ENCODE measurements at regions not wholly inside any gene's neighbourhood (a gene's known extent, or its start where the extent isn't known, plus 50 kb on each side); places are given as distances from the start of the nearest gene placed in this dataset.

DNA sequence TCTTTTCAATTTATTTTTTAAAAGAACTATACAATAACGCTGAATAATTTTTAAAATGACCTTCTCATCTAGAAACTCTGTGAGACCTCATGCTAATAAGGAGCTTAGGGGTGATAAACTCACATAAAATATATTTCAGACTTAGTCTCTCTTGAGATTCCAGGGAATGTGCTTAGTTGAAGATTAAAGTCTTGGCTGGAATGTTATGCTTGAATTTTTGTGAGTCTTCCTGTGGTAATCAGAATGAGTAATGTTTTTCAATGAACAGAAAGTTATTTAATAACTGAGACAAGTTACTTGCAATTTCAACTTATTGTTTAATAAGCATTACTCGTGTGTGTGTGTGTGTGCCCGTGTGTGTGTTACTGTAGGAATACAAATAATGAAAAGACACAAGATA, 379.9 kb upstream of the EPHA7 start:
- Histone ChIP-seq H3K9me3 (replicated peaks; ENCODE audit: low read length) (no peaks in the 10 kb centered on the region), H3K4me2 (ENCODE audit: low read length) (peak overlapping the region; percentile 63), H3K36me3 (ENCODE audit: insufficient read depth, low read length) (no peaks in the 10 kb centered on the region), H3K4me1 (ENCODE audit: control insufficient read depth, insufficient read depth, low read length) (peaks cover 35% of the 10 kb centered on the region), H3K27me3 (ENCODE audit: control insufficient read depth, insufficient read depth, low read length) (no peaks in the 10 kb centered on the region), H3K4me3 (ENCODE audit: low read length) (no peak overlapping the region), H3K9ac (ENCODE audit: low read depth, low read length) (peak overlapping the region; percentile 53)

DNA sequence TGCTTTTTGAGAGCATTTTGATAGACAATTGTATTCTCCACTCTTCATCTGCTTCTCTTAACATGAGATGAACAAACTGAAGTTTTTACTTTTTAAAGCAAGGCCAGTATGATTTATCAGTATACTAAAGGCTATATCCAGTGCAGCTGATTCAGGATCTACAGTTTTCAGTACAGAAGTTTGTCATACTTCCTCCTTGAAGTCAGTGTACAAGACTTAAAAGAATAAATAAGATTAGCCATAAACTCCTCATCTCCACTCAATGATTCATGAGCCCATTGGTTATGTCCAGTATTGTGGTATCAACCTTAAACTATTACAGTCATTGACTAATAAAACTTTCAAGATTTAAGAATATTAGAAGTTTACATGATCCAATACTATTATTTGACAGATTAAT, 374.8 kb upstream of the EPHA7 start:
- H3K4me2 ChIP-seq (ENCODE audit: low read length): no peak overlapping the region
- H3K27me3 ChIP-seq (ENCODE audit: control insufficient read depth, insufficient read depth, low read length): no peaks in the 10 kb centered on the region
- H3K9me3 ChIP-seq (replicated peaks; ENCODE audit: low read length): no peaks in the 10 kb centered on the region
- H3K9ac ChIP-seq (ENCODE audit: low read depth, low read length): peak overlapping the region; percentile 35
- peaks cover 74% of the 10 kb centered on the region for H3K4me1 ChIP-seq (ENCODE audit: control insufficient read depth, insufficient read depth, low read length)
- no peaks in the 10 kb centered on the region for H3K36me3 ChIP-seq (ENCODE audit: insufficient read depth, low read length)
- H3K4me3 ChIP-seq (ENCODE audit: low read length): no peak overlapping the region

DNA sequence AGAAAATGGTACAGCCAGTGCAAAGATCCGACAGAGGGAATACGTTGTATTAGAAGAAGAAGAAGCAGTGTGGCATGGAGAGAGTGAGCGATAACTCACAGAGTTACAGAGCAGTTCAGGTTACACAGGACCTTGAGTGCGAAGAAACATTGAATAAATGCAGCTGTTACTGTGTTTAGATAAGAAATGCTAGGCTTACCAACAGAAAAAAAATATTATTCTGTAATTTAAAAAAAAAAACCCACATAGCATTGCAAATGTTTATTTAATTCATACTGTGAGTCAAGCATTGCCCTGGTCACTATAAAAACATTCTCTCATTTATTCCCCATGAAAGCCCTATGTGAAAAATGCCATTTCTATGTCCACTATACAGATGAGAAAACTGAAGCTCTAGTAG, 373.4 kb upstream of the EPHA7 start:
- Histone ChIP-seq H3K4me1 (ENCODE audit: control insufficient read depth, insufficient read depth, low read length) (peaks cover 74% of the 10 kb centered on the region), H3K4me2 (ENCODE audit: low read length) (peak overlapping the region; percentile 56), H3K9ac (ENCODE audit: low read depth, low read length) (peak overlapping the region; percentile 42), H3K9me3 (replicated peaks; ENCODE audit: low read length) (no peaks in the 10 kb centered on the region), H3K4me3 (ENCODE audit: low read length) (no peak overlapping the region), H3K36me3 (ENCODE audit: insufficient read depth, low read length) (no peaks in the 10 kb centered on the region), H3K27me3 (ENCODE audit: control insufficient read depth, insufficient read depth, low read length) (no peaks in the 10 kb centered on the region)

DNA sequence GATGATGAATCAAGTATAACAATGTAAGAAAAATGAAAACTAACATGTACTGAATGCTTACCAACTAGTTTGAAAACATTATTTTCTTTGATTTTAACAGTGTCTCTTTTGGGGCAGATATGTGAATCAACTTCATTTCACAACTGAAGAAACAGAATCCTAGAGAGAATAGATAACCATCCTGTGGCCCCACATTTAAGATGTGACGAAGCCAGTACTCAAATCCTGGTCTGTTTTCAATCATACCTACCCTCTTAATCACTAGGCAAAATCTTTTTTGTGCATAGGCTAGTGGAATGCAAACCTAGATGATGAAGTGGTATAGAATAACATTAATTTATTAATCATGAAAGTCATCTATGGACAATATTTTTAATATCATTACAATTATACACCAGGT, 371.6 kb upstream of the EPHA7 start:
- Histone ChIP-seq H3K36me3 (ENCODE audit: insufficient read depth, low read length) (no peaks in the 10 kb centered on the region), H3K4me2 (ENCODE audit: low read length) (peak overlapping the region; percentile 33), H3K9ac (ENCODE audit: low read depth, low read length) (peak overlapping the region; percentile 42), H3K27me3 (ENCODE audit: control insufficient read depth, insufficient read depth, low read length) (no peaks in the 10 kb centered on the region), H3K9me3 (replicated peaks; ENCODE audit: low read length) (no peaks in the 10 kb centered on the region), H3K4me1 (ENCODE audit: control insufficient read depth, insufficient read depth, low read length) (peaks cover 83% of the 10 kb centered on the region), H3K4me3 (ENCODE audit: low read length) (no peak overlapping the region)

- no peaks in the 10 kb centered on the region for H3K36me3 ChIP-seq (ENCODE audit: insufficient read depth, low read length)
- peaks cover 92% of the 10 kb centered on the region for H3K4me1 ChIP-seq (ENCODE audit: control insufficient read depth, insufficient read depth, low read length)
- H3K27me3 ChIP-seq (ENCODE audit: control insufficient read depth, insufficient read depth, low read length): no peaks in the 10 kb centered on the region
- peak overlapping the region; percentile 33 for H3K4me2 ChIP-seq (ENCODE audit: low read length)
- peak overlapping the region; percentile 33 for H3K9ac ChIP-seq (ENCODE audit: low read depth, low read length)
- no peak overlapping the region for H3K4me3 ChIP-seq (ENCODE audit: low read length)
- no peaks in the 10 kb centered on the region for H3K9me3 ChIP-seq (replicated peaks; ENCODE audit: low read length)
These were observed 370.2 kb upstream of the EPHA7 start for GRCh38 chr6:93789532-93789931.

DNA sequence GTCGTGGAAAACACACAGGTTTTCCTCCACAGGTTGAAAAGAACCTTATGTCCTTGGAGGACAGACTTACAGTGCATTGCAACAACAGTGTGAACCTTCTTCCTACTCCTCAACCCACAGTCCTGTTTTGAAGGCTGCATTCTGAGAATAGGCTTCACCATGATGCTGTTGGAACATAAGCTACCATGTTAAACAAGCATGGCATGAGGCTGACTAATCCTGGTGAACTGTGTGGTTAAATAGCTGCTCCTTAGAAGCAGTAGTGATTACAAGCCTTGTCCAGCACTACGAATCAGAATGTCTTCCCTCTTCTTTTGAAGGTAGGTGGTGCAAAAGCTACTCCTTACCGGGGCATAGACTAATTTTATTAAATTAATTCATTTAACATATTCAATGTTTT, 368.5 kb upstream of the EPHA7 start:
- H3K27me3 ChIP-seq (ENCODE audit: control insufficient read depth, insufficient read depth, low read length): no peaks in the 10 kb centered on the region
- H3K9me3 ChIP-seq (replicated peaks; ENCODE audit: low read length): no peaks in the 10 kb centered on the region
- H3K36me3 ChIP-seq (ENCODE audit: insufficient read depth, low read length): no peaks in the 10 kb centered on the region
- no peak overlapping the region for H3K9ac ChIP-seq (ENCODE audit: low read depth, low read length)
- H3K4me1 ChIP-seq (ENCODE audit: control insufficient read depth, insufficient read depth, low read length): peaks cover 89% of the 10 kb centered on the region
- no peak overlapping the region for H3K4me3 ChIP-seq (ENCODE audit: low read length)
- H3K4me2 ChIP-seq (ENCODE audit: low read length): peak overlapping the region; percentile 76

GRCh38 chr6:93786474-93787330, 367.3 kb upstream of the EPHA7 start:
- H3K9me3 ChIP-seq (replicated peaks; ENCODE audit: low read length): no peaks in the 10 kb centered on the region
- H3K4me1 ChIP-seq (ENCODE audit: control insufficient read depth, insufficient read depth, low read length): peaks cover 88% of the 10 kb centered on the region
- H3K4me3 ChIP-seq (ENCODE audit: low read length): no peak overlapping the region
- H3K36me3 ChIP-seq (ENCODE audit: insufficient read depth, low read length): no peaks in the 10 kb centered on the region
- no peaks in the 10 kb centered on the region for H3K27me3 ChIP-seq (ENCODE audit: control insufficient read depth, insufficient read depth, low read length)
- peak overlapping the region; percentile 76 for H3K4me2 ChIP-seq (ENCODE audit: low read length)
- H3K9ac ChIP-seq (ENCODE audit: low read depth, low read length): peak overlapping the region; percentile 77

DNA sequence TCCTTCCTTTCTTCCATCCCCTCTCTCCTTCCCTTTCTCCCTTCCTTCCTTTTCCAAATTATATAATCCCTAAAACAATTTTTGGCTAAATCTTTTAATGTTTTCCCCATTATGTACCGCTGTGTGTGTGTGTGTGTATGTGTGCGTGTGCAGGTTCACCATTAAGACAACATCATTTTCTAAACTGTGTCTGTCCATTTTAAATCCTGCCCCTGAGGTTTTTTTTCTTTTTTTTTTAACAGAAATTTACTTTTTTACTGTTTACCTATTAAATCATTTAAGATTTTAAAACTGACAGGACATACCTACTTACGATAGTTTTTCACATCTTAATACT, 366.3 kb upstream of the EPHA7 start:
- Histone ChIP-seq H3K36me3 (ENCODE audit: insufficient read depth, low read length) (no peaks in the 10 kb centered on the region), H3K4me1 (ENCODE audit: control insufficient read depth, insufficient read depth, low read length) (peaks cover 86% of the 10 kb centered on the region), H3K9me3 (replicated peaks; ENCODE audit: low read length) (no peaks in the 10 kb centered on the region), H3K9ac (ENCODE audit: low read depth, low read length) (peak overlapping the region; percentile 77), H3K4me3 (ENCODE audit: low read length) (peak overlapping the region; percentile 6), H3K4me2 (ENCODE audit: low read length) (peak overlapping the region; percentile 76), H3K27me3 (ENCODE audit: control insufficient read depth, insufficient read depth, low read length) (no peaks in the 10 kb centered on the region)

- Histone ChIP-seq H3K4me1 (ENCODE audit: control insufficient read depth, insufficient read depth, low read length) (peaks cover 80% of the 10 kb centered on the region), H3K4me3 (ENCODE audit: low read length) (peak overlapping the region; percentile 6), H3K9ac (ENCODE audit: low read depth, low read length) (peak overlapping the region; percentile 77), H3K27me3 (ENCODE audit: control insufficient read depth, insufficient read depth, low read length) (no peaks in the 10 kb centered on the region), H3K36me3 (ENCODE audit: insufficient read depth, low read length) (no peaks in the 10 kb centered on the region), H3K9me3 (replicated peaks; ENCODE audit: low read length) (no peaks in the 10 kb centered on the region), H3K4me2 (ENCODE audit: low read length) (peak overlapping the region; percentile 76)
These were observed 365.7 kb upstream of the EPHA7 start for GRCh38 chr6:93784794-93785693.

- Histone ChIP-seq H3K9ac (ENCODE audit: low read depth, low read length) (peak overlapping the region; percentile 36), H3K4me3 (ENCODE audit: low read length) (peak overlapping the region; percentile 1), H3K36me3 (ENCODE audit: insufficient read depth, low read length) (no peaks in the 10 kb centered on the region), H3K4me2 (ENCODE audit: low read length) (peak overlapping the region; percentile 51), H3K27me3 (ENCODE audit: control insufficient read depth, insufficient read depth, low read length) (no peaks in the 10 kb centered on the region), H3K4me1 (ENCODE audit: control insufficient read depth, insufficient read depth, low read length) (peaks cover 41% of the 10 kb centered on the region), H3K9me3 (replicated peaks; ENCODE audit: low read length) (no peaks in the 10 kb centered on the region)
These were observed 359.9 kb upstream of the EPHA7 start for GRCh38 chr6:93779086-93779841.

DNA sequence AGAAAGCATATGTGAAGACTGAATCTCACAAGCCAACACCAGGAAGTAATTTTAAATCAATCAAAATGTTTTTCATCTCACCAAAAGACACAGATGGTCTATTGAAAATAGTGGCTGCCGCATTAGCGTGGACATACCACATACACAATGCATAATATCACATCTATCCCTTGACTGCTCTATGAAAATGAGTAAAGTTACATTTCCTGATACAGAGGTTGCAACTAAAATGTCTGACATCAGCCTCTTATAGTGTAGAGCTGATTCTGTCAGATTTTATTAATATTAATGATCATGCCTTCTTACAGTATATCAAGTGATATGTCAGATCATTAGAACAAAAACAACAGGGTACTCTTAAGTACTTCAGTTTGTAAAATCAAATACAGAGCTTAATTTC, 339.8 kb upstream of the EPHA7 start:
- Histone ChIP-seq H3K4me3 (ENCODE audit: low read length) (no peak overlapping the region), H3K4me2 (ENCODE audit: low read length) (no peak overlapping the region), H3K4me1 (ENCODE audit: control insufficient read depth, insufficient read depth, low read length) (no peaks in the 10 kb centered on the region), H3K27me3 (ENCODE audit: control insufficient read depth, insufficient read depth, low read length) (no peaks in the 10 kb centered on the region), H3K9ac (ENCODE audit: low read depth, low read length) (no peak overlapping the region), H3K36me3 (ENCODE audit: insufficient read depth, low read length) (no peaks in the 10 kb centered on the region), H3K9me3 (replicated peaks; ENCODE audit: low read length) (no peaks in the 10 kb centered on the region)

All from skeletal muscle satellite cell (primary cell).